IMR-90 (cell line): ENCODE measurements at regions not wholly inside any gene's neighbourhood (a gene's known extent, or its start where the extent isn't known, plus 50 kb on each side); places are given as distances from the start of the nearest gene placed in this dataset.

Experiments
- ATAC-seq: fragments of 200-7000 bp; cut with Tn5 transposase; 2 replicates; pipeline ENCODE4 v1.9.1; 2020; ENCODE audit warnings: low read depth, mild to moderate bottlenecking, moderate library complexity
- BruUV-seq: library from RNA; stranded (reverse); fragments of 400-500 nt; replicated peaks from 2 replicates; lab custom pipeline; 2021; lab: Mats Ljungman, UMichigan
- CTCF ChIA-PET: fragments of 300-600 bp; formaldehyde crosslinking; extraction: SDS; loops from one replicate; lab custom pipeline; 2021; ENCODE audit warnings: antibody characterized with exemption; lab: Yijun Ruan, JAX
- POLR2A ChIA-PET: fragments of 300-600 bp; sonication (Branson Sonifier 250); formaldehyde crosslinking; loops from one replicate; lab custom pipeline; 2022; ENCODE audit warnings: antibody characterized with exemption; ENCODE audit not compliant: unreplicated experiment; lab: Charles Lee
- DNase-seq: peaks from one replicate; pipeline ENCODE4 v3.0.0; 2013
- H2AFZ ChIP-seq: replicated peaks from 2 replicates; pipeline ENCODE3; 2013; ENCODE audit warnings: low read length, mild to moderate bottlenecking; ENCODE audit not compliant: poor library complexity
- H2AK5ac ChIP-seq: 2 replicates; pipeline ENCODE4 v1.6.1; 2013; ENCODE audit warnings: low read depth, low read length, inconsistent platforms
- H2AK9ac ChIP-seq: replicated peaks from 2 replicates; pipeline ENCODE3; 2013; ENCODE audit warnings: mild to moderate bottlenecking, low read depth, low read length, moderate library complexity; ENCODE audit not compliant: poor library complexity
- H2BK120ac ChIP-seq: 2 replicates; pipeline ENCODE4 v1.6.1; 2013; ENCODE audit warnings: low read depth, low read length, inconsistent platforms
- H2BK15ac ChIP-seq: 3 replicates; pipeline ENCODE4 v1.6.1; 2013; ENCODE audit warnings: low read depth, low read length, inconsistent platforms
- H2BK20ac ChIP-seq: 2 replicates; pipeline ENCODE4 v1.6.1; 2013; ENCODE audit warnings: low read depth, mild to moderate bottlenecking, inconsistent platforms, low read length, moderate library complexity
- H2BK5ac ChIP-seq: 2 replicates; pipeline ENCODE4 v1.6.1; 2013; ENCODE audit warnings: mild to moderate bottlenecking, low read depth, low read length, inconsistent platforms; ENCODE audit not compliant: poor library complexity, severe bottlenecking
- H3K14ac ChIP-seq: replicated peaks from 2 replicates; pipeline ENCODE4 v1.6.1; 2013; ENCODE audit warnings: low read depth, low read length, inconsistent platforms
- H3K18ac ChIP-seq: 2 replicates; pipeline ENCODE4 v1.6.1; 2013; ENCODE audit warnings: low read depth, low read length, control low read depth
- H3K23ac ChIP-seq: 2 replicates; pipeline ENCODE4 v1.6.1; 2013; ENCODE audit warnings: low read depth, low read length, inconsistent platforms
- H3K27ac ChIP-seq: 2 replicates; pipeline ENCODE4 v1.5.1; 2013; ENCODE audit warnings: mild to moderate bottlenecking, control low read depth, low read length; ENCODE audit not compliant: insufficient read depth
- H3K27me3 ChIP-seq: 2 replicates; pipeline ENCODE4 v1.6.1; 2013; ENCODE audit warnings: low read length; ENCODE audit not compliant: control insufficient read depth, insufficient read depth
- H3K36me3 ChIP-seq: 2 replicates; pipeline ENCODE4 v1.6.1; 2013; ENCODE audit warnings: low read length, mixed read lengths; ENCODE audit not compliant: control insufficient read depth, insufficient read depth
- H3K4ac ChIP-seq: 2 replicates; pipeline ENCODE4 v1.6.1; 2013; ENCODE audit warnings: low read depth, low read length, inconsistent platforms
- H3K4me1 ChIP-seq: 2 replicates; pipeline ENCODE4 v1.6.1; 2013; ENCODE audit warnings: low read length, mixed read lengths; ENCODE audit not compliant: control insufficient read depth, insufficient read depth
- H3K4me2 ChIP-seq: 2 replicates; pipeline ENCODE4 v1.6.1; 2013; ENCODE audit warnings: low read depth, mild to moderate bottlenecking, control low read depth, low read length, moderate library complexity
- H3K4me3 ChIP-seq: 2 replicates; pipeline ENCODE4 v1.5.1; 2013; ENCODE audit warnings: low read depth, mild to moderate bottlenecking, control low read depth, low read length, moderate library complexity; ENCODE audit not compliant: insufficient read depth
- H3K56ac ChIP-seq: 2 replicates; pipeline ENCODE4 v1.6.1; 2013; ENCODE audit warnings: low read length, inconsistent platforms; ENCODE audit not compliant: insufficient read depth; ENCODE audit errors: extremely low read depth
- H3K79me1 ChIP-seq, 2 experiments: 2 replicates each; pipeline ENCODE4 v1.6.1; 2013; ENCODE audit warnings: low read length in 2 of 2, inconsistent platforms in 1 of 2, low read depth in 1 of 2
- H3K9ac ChIP-seq: 2 replicates; pipeline ENCODE4 v1.6.1; 2013; ENCODE audit warnings: low read depth, low read length, control low read depth
- H3K9me1 ChIP-seq: 2 replicates; pipeline ENCODE4 v1.6.1; 2013; ENCODE audit warnings: low read length, inconsistent platforms; ENCODE audit not compliant: insufficient read depth
- H3K9me3 ChIP-seq: 2 replicates; pipeline ENCODE4 v1.6.1; 2013; ENCODE audit warnings: low read length; ENCODE audit not compliant: control insufficient read depth, insufficient read depth
- H4K20me1 ChIP-seq: 2 replicates; pipeline ENCODE4 v1.6.1; 2013; ENCODE audit warnings: low read length, inconsistent platforms; ENCODE audit not compliant: insufficient read depth
- H4K5ac ChIP-seq: 2 replicates; pipeline ENCODE4 v1.6.1; 2013; ENCODE audit warnings: mild to moderate bottlenecking, low read depth, low read length, control low read depth
- H4K8ac ChIP-seq, 2 experiments: 2 replicates each; pipeline ENCODE4 v1.6.1; 2013; ENCODE audit warnings: low read depth in 2 of 2, low read length in 2 of 2, control low read depth in 1 of 2, inconsistent platforms in 1 of 2
- H4K91ac ChIP-seq: 2 replicates; pipeline ENCODE4 v1.6.1; 2013; ENCODE audit warnings: low read depth, low read length, inconsistent platforms; ENCODE audit not compliant: insufficient read depth
- CEBPB ChIP-seq: IDR thresholded peaks from 2 replicates; pipeline ENCODE4 v1.6.1; 2012; ENCODE audit warnings: low read depth, low read length, improper control_type of control experiment
- MAFK ChIP-seq: IDR thresholded peaks from 2 replicates; pipeline ENCODE4 v1.6.1; 2012; ENCODE audit warnings: low read depth, low read length, improper control_type of control experiment
- WGBS, 2 experiments: methylation state at CpG; one replicate each; pipeline versions ENCODE4 v1.1.5 to v1.1.7; 2013; ENCODE audit warnings: missing lambda C conversion rate in 2 of 2; ENCODE audit not compliant: insufficient read length in 1 of 2; ENCODE audit errors: extremely low coverage in 2 of 2; 5-methylcytosine and 5-hydroxymethylcytosine counted together
- dilution Hi-C: fragments of 300-500 bp; cut with HindIII; formaldehyde crosslinking; loops from one replicate; pipeline ENCODE4 v1.14.3; 2018; ENCODE audit warnings: low sequenced_read_pairs; ENCODE audit not compliant: unreplicated experiment
- in situ Hi-C: fragments of 300-500 bp; cut with MboI; formaldehyde crosslinking; loops from 3 replicates; pipeline ENCODE4 v1.14.3; 2019; ENCODE audit warnings: low sequenced_read_pairs, inconsistent platforms, mixed read lengths
- intact Hi-C: fragments of 100-400 bp; cut with micrococcal nuclease; formaldehyde crosslinking; loops from 2 replicates; pipeline ENCODE4 v1.10.0; 2022

- no CpG with 5 or more reads among the region's 4 CpGs for WGBS, 2 experiments
- H3K79me1 ChIP-seq, result no peaks in the 10 kb centered on the region
- H3K27me3 ChIP-seq, result no peaks in the 10 kb centered on the region
- ATAC-seq (no peak), DNase-seq (no peak)
- H3K4me2 ChIP-seq, result no peak overlapping the region
- H2BK20ac ChIP-seq, result no peak overlapping the region
- TF ChIP-seq CEBPB, result no peak
- peak; percentile 78 for TF ChIP-seq MAFK
- H2AK5ac ChIP-seq, result no peak overlapping the region
- H4K91ac ChIP-seq, result no peak overlapping the region
- no peak overlapping the region for H3K56ac ChIP-seq
- in situ Hi-C loops, result no loop called here
- no peak overlapping the region for H2BK5ac ChIP-seq
- H3K14ac ChIP-seq, result no peak overlapping the region
- no peak overlapping the region for H3K9ac ChIP-seq
- H3K27ac ChIP-seq, result no peak overlapping the region
- no peak overlapping the region for H2BK15ac ChIP-seq
- no peak overlapping the region for H3K4me3 ChIP-seq
- H3K18ac ChIP-seq, result no peak overlapping the region
- no peaks in the 10 kb centered on the region for H3K4me1 ChIP-seq
- H4K5ac ChIP-seq, result no peak overlapping the region
- no TSS peak for BruUV-seq
- H2AFZ ChIP-seq, result no peak overlapping the region
- ChIA-PET CTCF (no interaction called here), POLR2A (no interaction called here)
- no peak overlapping the region for H2BK120ac ChIP-seq
- no peaks in the 10 kb centered on the region for H3K9me1 ChIP-seq
- H2AK9ac ChIP-seq, result no peak overlapping the region
- H4K20me1 ChIP-seq, result no peaks in the 10 kb centered on the region
- H4K8ac ChIP-seq, result no peak overlapping the region
- no peak overlapping the region for H3K4ac ChIP-seq
- H3K23ac ChIP-seq, result no peak overlapping the region
- dilution Hi-C loops, result no loop called here
- no peaks in the 10 kb centered on the region for H3K9me3 ChIP-seq
- H3K36me3 ChIP-seq, result no peaks in the 10 kb centered on the region
- intact Hi-C loops, result no loop called here
These were observed 400.9 kb upstream of the ADGRL3 start for GRCh38 chr4:60799214-60799613.
